ENCODE measurements at regions not wholly inside any gene's neighbourhood (a gene's known extent, or its start where the extent isn't known, plus 50 kb on each side); places are given as distances from the start of the nearest gene placed in this dataset.

DNA sequence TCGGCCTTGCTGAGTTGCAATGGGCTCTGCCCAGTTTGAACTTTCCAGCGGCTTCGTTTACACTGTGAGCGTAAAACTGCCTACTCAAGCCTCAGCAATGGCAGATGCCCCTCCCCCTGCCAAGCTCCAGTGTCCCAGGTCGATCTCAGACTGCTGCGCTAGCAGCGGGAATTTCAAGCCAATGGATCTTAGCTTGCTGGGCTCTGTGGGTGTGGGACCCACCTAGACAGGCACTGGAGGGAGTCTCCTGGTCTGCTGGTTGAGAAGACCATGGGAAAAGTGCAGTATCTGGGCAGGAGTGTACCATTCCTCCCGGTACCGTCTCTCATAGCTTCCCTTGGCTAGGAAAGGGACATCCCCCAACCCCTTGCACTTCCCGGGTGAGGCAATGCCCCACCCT lies 88.2 kb downstream of the KLHL28 start:
- no peaks in the 10 kb centered on the region for H3K9me3 ChIP-seq
- no peaks in the 10 kb centered on the region for H3K27me3 ChIP-seq
- no peak overlapping the region for H3K27ac ChIP-seq
- TF ChIP-seq, protein P1, sequence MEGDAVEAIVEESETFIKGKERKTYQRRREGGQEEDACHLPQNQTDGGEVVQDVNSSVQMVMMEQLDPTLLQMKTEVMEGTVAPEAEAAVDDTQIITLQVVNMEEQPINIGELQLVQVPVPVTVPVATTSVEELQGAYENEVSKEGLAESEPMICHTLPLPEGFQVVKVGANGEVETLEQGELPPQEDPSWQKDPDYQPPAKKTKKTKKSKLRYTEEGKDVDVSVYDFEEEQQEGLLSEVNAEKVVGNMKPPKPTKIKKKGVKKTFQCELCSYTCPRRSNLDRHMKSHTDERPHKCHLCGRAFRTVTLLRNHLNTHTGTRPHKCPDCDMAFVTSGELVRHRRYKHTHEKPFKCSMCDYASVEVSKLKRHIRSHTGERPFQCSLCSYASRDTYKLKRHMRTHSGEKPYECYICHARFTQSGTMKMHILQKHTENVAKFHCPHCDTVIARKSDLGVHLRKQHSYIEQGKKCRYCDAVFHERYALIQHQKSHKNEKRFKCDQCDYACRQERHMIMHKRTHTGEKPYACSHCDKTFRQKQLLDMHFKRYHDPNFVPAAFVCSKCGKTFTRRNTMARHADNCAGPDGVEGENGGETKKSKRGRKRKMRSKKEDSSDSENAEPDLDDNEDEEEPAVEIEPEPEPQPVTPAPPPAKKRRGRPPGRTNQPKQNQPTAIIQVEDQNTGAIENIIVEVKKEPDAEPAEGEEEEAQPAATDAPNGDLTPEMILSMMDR (IDR thresholded peaks at IDR 0.05): no peak
- no peak overlapping the region for H3K4me3 ChIP-seq
- intact Hi-C loops (cut with DNase I): no loop called here
- no peaks in the 10 kb centered on the region for H3K36me3 ChIP-seq
- no peaks in the 10 kb centered on the region for H3K4me1 ChIP-seq
- ATAC-seq (no peak), DNase-seq (no peak)

DNA sequence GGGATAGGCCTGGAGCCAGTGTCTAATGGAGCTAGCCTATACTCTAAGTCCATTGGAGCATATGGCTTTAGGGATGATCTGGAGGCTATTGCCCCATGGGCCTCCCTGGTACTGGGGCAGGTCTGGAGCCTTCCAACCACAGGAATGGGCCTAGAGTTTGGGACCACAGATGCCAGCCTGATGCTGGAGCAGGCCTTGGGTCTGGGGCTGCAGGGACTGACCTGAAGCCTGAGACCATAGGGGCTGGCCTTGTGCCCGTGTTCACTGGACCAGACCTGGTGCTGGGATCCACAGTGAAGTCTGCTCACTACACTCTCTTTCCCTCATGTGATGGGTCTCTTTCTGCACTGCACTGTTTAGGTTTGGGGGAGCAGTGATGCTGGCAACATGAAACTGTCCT lies 95.0 kb downstream of the KLHL28 start:
- DNase-seq (no peak), ATAC-seq (peak; percentile 30)
- Histone ChIP-seq H3K4me1 (no peaks in the 10 kb centered on the region), H3K9me3 (no peaks in the 10 kb centered on the region), H3K27me3 (no peaks in the 10 kb centered on the region), H3K4me3 (no peak overlapping the region), H3K36me3 (no peaks in the 10 kb centered on the region), H3K27ac (no peak overlapping the region)
- intact Hi-C loops (cut with DNase I): no loop called here
- TF ChIP-seq, protein P1 (IDR thresholded peaks at IDR 0.05): no peak

DNA sequence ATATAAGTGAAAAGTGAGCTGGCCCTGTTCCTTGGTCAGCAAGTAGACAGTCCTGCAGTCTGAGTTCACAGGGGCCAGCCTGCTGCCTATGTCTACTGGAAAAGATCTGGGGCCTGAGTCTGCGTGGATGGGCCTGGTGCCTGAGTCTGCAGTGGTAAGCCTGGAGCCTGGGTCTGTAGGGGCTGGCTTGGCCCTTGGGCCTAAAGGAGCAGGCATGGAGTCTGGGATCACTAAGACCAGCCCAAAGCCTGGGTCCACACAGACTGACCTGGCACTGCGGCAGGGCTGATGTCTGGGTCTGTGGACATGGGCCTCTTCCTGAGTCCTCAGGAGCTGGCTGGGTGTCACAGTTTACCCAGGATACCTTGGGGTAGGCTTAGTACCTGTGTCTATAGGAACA lies 95.4 kb downstream of the KLHL28 start:
- TF ChIP-seq, protein P1 (IDR thresholded peaks at IDR 0.05): no peak
- Histone ChIP-seq H3K9me3 (no peaks in the 10 kb centered on the region), H3K27me3 (no peaks in the 10 kb centered on the region), H3K4me1 (no peaks in the 10 kb centered on the region), H3K4me3 (no peak overlapping the region), H3K27ac (no peak overlapping the region), H3K36me3 (no peaks in the 10 kb centered on the region)
- ATAC-seq: peak; percentile 31
- intact Hi-C loops (cut with DNase I): no loop called here
- no peak for DNase-seq

DNA sequence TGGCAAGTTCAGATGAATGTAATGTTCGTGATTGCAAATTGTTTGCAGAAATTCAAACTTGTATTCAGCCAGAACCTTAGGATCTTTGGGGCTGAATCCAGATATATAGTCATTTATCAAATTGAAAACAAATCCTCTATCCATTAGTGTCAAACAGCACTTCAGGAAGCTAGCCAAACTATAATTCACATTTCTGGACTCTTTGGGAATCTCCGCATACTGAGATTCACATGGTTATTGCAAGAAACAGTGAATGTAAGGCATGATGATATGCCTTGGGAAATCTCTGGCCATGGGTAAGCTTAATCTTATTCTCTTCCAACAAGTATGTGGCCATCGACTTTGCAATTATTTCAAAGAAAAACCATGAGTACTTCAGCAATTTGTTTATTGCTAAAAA lies 98.5 kb downstream of the KLHL28 start:
- no peaks in the 10 kb centered on the region for H3K36me3 ChIP-seq
- no peaks in the 10 kb centered on the region for H3K4me1 ChIP-seq
- no peak overlapping the region for H3K4me3 ChIP-seq
- H3K9me3 ChIP-seq: no peaks in the 10 kb centered on the region
- ATAC-seq: no peak
- intact Hi-C loops (cut with DNase I): no loop called here
- H3K27ac ChIP-seq: no peak overlapping the region
- TF ChIP-seq, protein P1 (IDR thresholded peaks at IDR 0.05): no peak
- H3K27me3 ChIP-seq: no peaks in the 10 kb centered on the region
- DNase-seq: no peak

DNA sequence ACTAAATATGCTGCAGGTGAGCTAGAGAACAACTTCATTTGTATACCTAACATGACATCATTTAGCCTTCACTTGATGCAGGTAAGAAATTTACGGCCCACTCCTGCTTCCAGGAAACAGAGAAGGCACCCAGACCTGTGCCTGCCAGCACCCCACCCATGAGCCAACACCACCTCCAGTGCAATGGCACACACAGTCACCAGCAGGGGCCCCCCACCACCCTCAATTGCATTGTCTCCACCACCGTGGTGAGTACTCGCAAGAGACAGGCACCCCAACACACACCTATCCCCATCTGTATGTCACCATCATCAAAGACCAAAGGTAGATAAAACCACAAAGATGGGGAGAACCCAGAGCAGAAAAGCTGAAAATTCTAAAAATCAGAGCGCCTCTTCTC lies 107.6 kb downstream of the KLHL28 start:
- H3K27me3 ChIP-seq: peaks cover 3% of the 10 kb centered on the region
- H3K27ac ChIP-seq: no peak overlapping the region
- no peak overlapping the region for H3K4me3 ChIP-seq
- intact Hi-C loops (cut with DNase I): no loop called here
- ATAC-seq (no peak), DNase-seq (no peak)
- no peaks in the 10 kb centered on the region for H3K36me3 ChIP-seq
- TF ChIP-seq, protein P1 (IDR thresholded peaks at IDR 0.05): no peak
- no peaks in the 10 kb centered on the region for H3K4me1 ChIP-seq
- no peaks in the 10 kb centered on the region for H3K9me3 ChIP-seq

Data from upper lobe of right lung (tissue), 1 donor.